Breast epithelium (tissue), 3 donors: ENCODE measurements at regions not wholly inside any gene's neighbourhood (a gene's known extent, or its start where the extent isn't known, plus 50 kb on each side); places are given as distances from the start of the nearest gene placed in this dataset.

Source experiments
- CTCF ChIP-seq, 3 donors: fragments of 450-650 bp; IDR thresholded peaks; one replicate each; pipeline ENCODE4 v1.5.1; 2016 to 2017; ENCODE audit warnings: antibody characterized with exemption in 3 of 3, mild to moderate bottlenecking in 3 of 3, moderate library complexity in 3 of 3
- POLR2AphosphoS5 ChIP-seq, 3 donors: sonication (generic); formaldehyde crosslinking; IDR thresholded peaks; one replicate each; pipeline ENCODE4 v1.6.1; 2017; ENCODE audit warnings: antibody characterized with exemption in 3 of 3

- TF ChIP-seq CTCF (IDR thresholded peaks at IDR 0.05) (no peak), POLR2AphosphoS5 (IDR thresholded peaks at IDR 0.05) (no peak)
Measured at GRCh38 chr3:30400926-30401325, 205.5 kb upstream of the TGFBR2 start.
